Adrenal gland (tissue), 9 donors: ENCODE measurements at regions not wholly inside any gene's neighbourhood (a gene's known extent, or its start where the extent isn't known, plus 50 kb on each side); places are given as distances from the start of the nearest gene placed in this dataset.
"Not testable (repeated sequence)": the region's sequence is repeated elsewhere in the genome, so short reads cannot be mapped to it uniquely, and the experiment has no call there.

Experiments
- DNase-seq, 7 donors: peaks; one replicate each; pipeline ENCODE4 v3.0.0-alpha.2; 2019 to 2020
- H3K27ac ChIP-seq, 5 donors: fragments of 200-600 bp; sonication (generic) in 4 of 5; 1 replicate in 3 of 5; 2 replicates in 2 of 5; pipeline versions ENCODE4 v1.5.1 to v1.8.0; 2016 to 2020; ENCODE audit warnings: mild to moderate bottlenecking in 1 of 5
- H3K27me3 ChIP-seq: fragments of 200-600 bp; 2 replicates; pipeline ENCODE4 v1.8.0; 2021
- H3K36me3 ChIP-seq, 2 donors: fragments of 200-600 bp; replicated peaks in 1 of 2; 1 replicate in 1 of 2; 2 replicates in 1 of 2; pipeline versions ENCODE4 v1.5.1 to v1.8.0; 2018 to 2022
- H3K4me1 ChIP-seq, 2 donors: fragments of 200-600 bp; replicated peaks in 1 of 2; 1 replicate in 1 of 2; 2 replicates in 1 of 2; pipeline versions ENCODE4 v1.5.1 to v1.8.0; 2018 to 2021
- H3K4me3 ChIP-seq, 4 donors: fragments of 200-600 bp; sonication (generic) in 3 of 4; one replicate each; pipeline ENCODE4 v1.5.1; 2016 to 2018
- H3K9me3 ChIP-seq, 3 donors: fragments of 200-600 bp; sonication (generic) in 1 of 3; replicated peaks in 1 of 3; 1 replicate in 2 of 3; 2 replicates in 1 of 3; pipeline versions ENCODE4 v1.5.1 to v1.8.0; 2016 to 2021
- CTCF ChIP-seq, 6 experiments: fragments of 450-650 bp in 4 of 6; fragments of 200-600 bp in 2 of 6; sonication (generic) in 1 of 6; IDR thresholded peaks; 1 replicate in 5 of 6; 2 replicates in 1 of 6; pipeline versions ENCODE4 v1.5.1 to v1.8.0; 2016 to 2021; ENCODE audit warnings: antibody characterized with exemption in 6 of 6, mild to moderate bottlenecking in 2 of 6, moderate library complexity in 1 of 6
- POLR2A ChIP-seq, 2 donors: fragments of 450-650 bp; IDR thresholded peaks; one replicate each; pipeline ENCODE4 v1.6.1; 2017; ENCODE audit warnings: antibody characterized with exemption in 2 of 2, mild to moderate bottlenecking in 2 of 2, moderate library complexity in 1 of 2
- WGBS, 4 donors: extraction: QIAGEN DNeasy Blood & Tissue Kit in 2 of 4; methylation state at CpG; one replicate each; pipeline versions ENCODE4 v1.1.5 to v1.1.7; 2013 to 2017; 5-methylcytosine and 5-hydroxymethylcytosine counted together
- intact Hi-C, 2 donors: fragments of 100-400 bp; cut with DNase I; formaldehyde crosslinking; loops; one replicate each; pipeline versions ENCODE4 v1.14.1 to v1.15.0; 2022 to 2023
- donor health status: healthy with polysubstance abuse.
- donor health status: Bipolar disorder and iron deficiency.
- donor health status: DM: yes; HTN: yes; CAD: no.
- donor health status: DM: no; HTN: no; CAD: no.
- donor health status: DM: no; HTN: no; CAD: no.

GRCh38 chr6:168994956-168995355, 258.7 kb downstream of the THBS2 start:
- H3K9me3 ChIP-seq = no peaks in the 10 kb centered on the region
- TF ChIP-seq POLR2A (IDR thresholded peaks at IDR 0.05) (no peak), CTCF (IDR thresholded peaks at IDR 0.05) (no peak)
- DNase-seq = peak in 2 of 7 donors; percentile 27
- no peaks in the 10 kb centered on the region for H3K4me1 ChIP-seq
- H3K27ac ChIP-seq = no peak overlapping the region
- intact Hi-C loops = no loop called here
- no peaks in the 10 kb centered on the region for H3K27me3 ChIP-seq
- H3K36me3 ChIP-seq = no peaks in the 10 kb centered on the region
- H3K4me3 ChIP-seq = no peak overlapping the region
- WGBS, 4 donors = 80 to 85% (median 84%) methylated on average over 5 of the region's 5 CpGs

- 66 to 71% (median 67%) methylated on average over 11 of the region's 11 CpGs for WGBS, 4 donors
- Histone ChIP-seq H3K27me3 (no peaks in the 10 kb centered on the region), H3K9me3 (no peaks in the 10 kb centered on the region), H3K4me1 (no peaks in the 10 kb centered on the region), H3K27ac (no peak overlapping the region), H3K4me3 (no peak overlapping the region), H3K36me3 (no peaks in the 10 kb centered on the region)
- TF ChIP-seq POLR2A (IDR thresholded peaks at IDR 0.05) (no peak), CTCF (IDR thresholded peaks at IDR 0.05) (no peak)
- DNase-seq = no peak
- intact Hi-C loops = no loop called here
Observed at GRCh38 chr6:168992446-168993144, 261.1 kb downstream of the THBS2 start.

- H3K4me3 ChIP-seq, H3K9me3 ChIP-seq, H3K4me1 ChIP-seq, H3K27me3 ChIP-seq, DNase-seq, H3K36me3 ChIP-seq, H3K27ac ChIP-seq, intact Hi-C loops: not testable (repeated sequence)
- 55 to 94% (median 90%) methylated on average over 4 to 17 of the region's 17 CpGs for WGBS, 4 donors
Observed at GRCh38 chr6:168991695-168992094, 262.0 kb downstream of the THBS2 start.

- Histone ChIP-seq H3K27ac (no peak overlapping the region), H3K4me3 (no peak overlapping the region), H3K9me3 (no peaks in the 10 kb centered on the region), H3K36me3 (no peaks in the 10 kb centered on the region), H3K27me3 (no peaks in the 10 kb centered on the region), H3K4me1 (no peaks in the 10 kb centered on the region)
- intact Hi-C loops = no loop called here
- 94 to 96% (median 95%) methylated on average over 11 to 22 of the region's 22 CpGs for WGBS, 4 donors
- TF ChIP-seq CTCF (IDR thresholded peaks at IDR 0.05) (no peak), POLR2A (IDR thresholded peaks at IDR 0.05) (no peak)
- no peak for DNase-seq
Observed at GRCh38 chr6:168990019-168990751, 263.5 kb downstream of the THBS2 start.
